CD1c-positive myeloid dendritic cell (primary cell): ENCODE measurements at regions not wholly inside any gene's neighbourhood (a gene's known extent, or its start where the extent isn't known, plus 50 kb on each side); places are given as distances from the start of the nearest gene placed in this dataset.
"Not testable (repeated sequence)": the region's sequence is repeated elsewhere in the genome, so short reads cannot be mapped to it uniquely, and the experiment has no call there.

ENCODE experiments used
- DNase-seq: peaks from one replicate; pipeline ENCODE4 v3.0.0-alpha.2; 2016; ENCODE audit errors: extremely low spot score

GRCh38 chr9:73344060-73344459 is 192.4 kb downstream of the ANXA1 start:
- DNase-seq = no peak

- DNase-seq = no peak
Measured at GRCh38 chr9:73347123-73347522, 195.5 kb downstream of the ANXA1 start.

DNA sequence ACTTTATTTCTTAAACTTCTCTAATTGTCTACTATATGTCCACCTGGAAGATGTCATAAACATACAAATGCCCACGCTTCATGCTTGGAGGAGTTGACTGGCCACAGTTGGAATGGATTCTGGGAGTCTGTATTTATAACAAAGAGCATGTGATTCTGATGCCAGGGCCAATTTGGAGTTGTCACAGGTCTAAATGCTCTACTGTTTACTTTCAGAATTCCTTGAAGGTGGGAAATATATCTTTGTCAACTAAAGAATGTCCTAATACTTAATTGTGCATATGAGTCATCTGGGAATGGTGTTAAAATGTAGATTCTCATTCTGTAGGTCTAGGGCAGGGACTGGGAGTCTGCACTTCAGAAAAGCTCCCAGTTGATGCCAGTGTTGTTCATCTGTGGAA is 196.1 kb downstream of the ANXA1 start:
- DNase-seq = no peak

- DNase-seq = no peak
Measured at GRCh38 chr9:73348471-73348870, 196.8 kb downstream of the ANXA1 start.

DNA sequence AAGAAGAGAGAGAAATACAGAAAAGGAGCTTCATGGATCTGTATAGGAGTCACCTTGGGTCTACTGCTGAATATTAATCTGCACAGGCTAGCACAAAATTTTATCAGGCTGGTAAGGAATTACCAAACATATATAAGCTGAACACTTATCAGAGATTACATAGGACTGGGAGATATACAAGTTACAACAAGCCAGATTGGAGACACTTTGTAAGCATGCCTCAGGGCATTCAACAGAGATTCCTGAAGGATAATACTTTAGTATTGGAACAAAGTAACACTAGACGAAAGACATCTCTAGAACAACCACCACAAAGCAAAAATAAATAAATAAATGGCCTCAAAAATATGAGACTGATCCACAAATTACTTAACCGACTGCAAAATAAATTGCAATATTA is 197.8 kb downstream of the ANXA1 start:
- no peak for DNase-seq

GRCh38 chr9:73357607-73358006 is 205.9 kb downstream of the ANXA1 start:
- DNase-seq = no peak

DNA sequence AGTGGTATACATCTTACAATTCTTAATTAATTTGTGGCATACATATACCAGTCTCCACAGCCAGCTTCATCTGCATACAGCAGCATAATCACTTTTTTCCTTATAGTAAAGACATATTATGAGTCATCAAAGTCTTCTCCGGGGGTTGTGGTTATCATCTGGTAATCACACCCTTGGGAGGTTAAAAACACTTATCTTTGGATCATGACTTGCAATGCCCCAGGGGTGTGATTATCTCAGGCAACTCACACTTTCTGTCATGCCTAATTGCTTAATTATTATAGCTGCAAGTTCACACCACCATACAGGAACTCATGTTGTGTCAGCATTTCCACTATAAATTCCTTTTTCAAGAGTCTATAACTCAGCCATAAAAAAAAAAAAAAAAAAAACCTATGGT is 218.4 kb downstream of the ANXA1 start:
- DNase-seq = no peak

DNA sequence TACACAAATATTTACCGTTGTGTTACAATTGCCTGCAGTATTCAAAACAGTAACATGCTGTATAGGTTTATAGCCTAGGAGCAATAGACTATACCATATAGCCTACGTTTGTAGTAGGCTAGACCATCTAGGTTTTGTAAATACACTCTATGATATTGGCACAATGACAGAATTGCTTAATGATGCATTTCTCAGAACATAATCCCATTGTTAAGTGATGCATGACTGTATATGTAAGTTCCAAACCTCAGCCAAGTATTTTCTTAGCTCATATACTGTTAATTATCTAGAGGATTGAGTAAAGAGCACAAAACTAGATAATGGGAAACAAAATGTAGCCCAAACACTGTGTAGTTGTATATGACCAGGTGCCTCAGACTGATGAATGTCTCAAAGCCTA is 220.1 kb downstream of the ANXA1 start:
- no peak for DNase-seq

GRCh38 chr9:73380411-73380810 is 228.7 kb downstream of the ANXA1 start:
- DNase-seq = no peak

DNA sequence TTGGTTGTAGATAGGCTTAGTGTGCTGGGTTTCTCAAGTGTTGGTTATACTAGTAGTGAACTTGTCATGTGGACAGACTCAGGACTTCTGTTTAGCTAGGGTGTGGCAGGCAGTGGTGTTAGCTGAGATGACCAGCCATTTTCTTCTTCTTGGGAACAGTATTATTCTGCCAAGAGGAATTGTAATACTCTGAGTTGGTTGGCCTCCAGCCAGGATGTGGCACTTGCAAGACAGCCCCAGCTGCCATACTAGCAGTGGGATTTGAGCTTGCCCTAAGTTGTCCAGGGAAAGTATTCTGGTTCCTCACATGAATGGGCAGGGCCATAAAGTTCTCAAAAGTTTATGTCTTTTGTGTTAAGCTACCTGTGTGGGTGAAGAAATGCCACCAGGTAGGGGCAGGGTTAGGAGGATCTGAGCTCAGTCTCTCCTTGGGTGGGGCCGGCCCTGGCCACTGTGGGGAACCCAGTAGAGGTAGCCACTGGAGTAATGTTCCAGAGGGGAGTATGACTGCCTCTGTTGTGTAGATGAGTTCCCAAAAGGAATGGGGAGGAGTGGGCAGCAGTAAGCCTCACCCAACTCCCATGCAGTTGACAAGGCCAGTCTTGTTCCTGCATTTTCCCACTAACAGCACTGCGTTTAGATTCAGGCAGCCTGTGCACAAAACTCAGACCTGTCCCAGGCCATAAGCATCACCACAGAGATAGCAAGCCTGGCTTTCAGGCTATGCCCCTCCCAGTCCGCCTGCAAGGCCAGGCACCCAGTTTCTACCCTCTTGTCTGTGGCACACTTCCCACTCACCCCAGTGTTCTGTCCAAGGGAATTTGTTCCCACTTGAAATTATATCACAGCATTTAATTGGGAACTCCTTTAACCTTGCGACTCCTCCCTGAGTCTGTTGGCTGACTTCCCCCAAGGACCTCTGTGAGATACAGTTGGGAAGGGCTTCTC is 250.7 kb downstream of the ANXA1 start:
- DNase-seq = no peak

- DNase-seq = no peak
Measured at GRCh38 chr9:73411494-73411893, 259.8 kb downstream of the ANXA1 start.

DNA sequence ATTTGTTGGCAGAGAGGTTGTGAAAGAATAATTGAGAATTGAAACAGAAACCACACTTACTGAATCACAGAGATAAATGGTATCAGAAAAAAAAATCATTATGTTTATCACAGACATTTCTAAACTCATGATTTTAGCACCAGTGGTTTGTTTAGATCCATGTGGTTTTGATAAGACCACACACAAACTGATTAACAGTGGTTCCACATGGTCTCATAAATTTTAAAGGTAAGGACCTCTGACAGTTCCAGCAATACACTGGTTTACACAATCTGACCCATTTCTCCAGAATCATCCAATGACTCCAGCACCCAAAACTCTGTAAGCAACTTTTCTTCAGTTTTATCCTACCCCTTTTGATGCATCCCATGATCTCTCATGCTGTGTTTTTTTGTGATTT is 261.2 kb downstream of the ANXA1 start:
- DNase-seq = no peak

DNA sequence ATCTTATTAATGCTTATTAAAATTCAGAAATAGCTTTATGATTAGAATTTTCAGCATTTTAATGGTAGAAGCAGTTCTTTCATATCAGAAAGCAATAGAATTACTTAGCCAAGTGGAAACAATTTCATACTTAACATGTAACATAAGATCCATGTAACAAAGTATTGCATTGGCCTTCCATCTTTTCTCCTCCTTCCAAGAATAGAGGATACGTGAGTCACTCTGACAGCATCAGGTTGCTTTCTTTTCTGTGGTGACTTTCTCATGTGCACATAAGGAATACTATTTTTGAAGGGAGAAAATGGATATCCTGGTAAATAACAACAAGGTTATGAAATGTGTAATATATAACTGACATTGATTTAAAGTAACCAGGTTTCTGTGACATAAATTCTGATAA is 272.2 kb downstream of the ANXA1 start:
- DNase-seq = no peak

DNA sequence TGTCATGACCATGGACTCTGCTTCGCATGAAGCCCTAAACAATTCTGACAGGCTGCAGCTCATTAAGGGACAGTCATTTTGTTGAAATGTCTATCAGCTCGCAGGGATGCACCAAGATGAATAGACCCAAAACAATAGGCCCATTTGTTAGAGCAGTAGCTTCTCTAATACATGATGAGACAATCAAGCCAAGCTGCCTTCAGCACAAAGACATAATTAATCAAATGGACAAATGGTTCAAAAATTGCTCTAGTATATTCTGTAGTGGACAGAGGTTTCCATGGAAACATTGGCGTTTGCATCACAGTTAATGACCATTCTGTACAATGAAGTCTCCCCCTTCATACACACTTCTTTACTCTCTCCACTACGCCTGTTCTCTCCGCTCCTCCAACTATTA is 274.6 kb downstream of the ANXA1 start:
- DNase-seq = no peak

DNA sequence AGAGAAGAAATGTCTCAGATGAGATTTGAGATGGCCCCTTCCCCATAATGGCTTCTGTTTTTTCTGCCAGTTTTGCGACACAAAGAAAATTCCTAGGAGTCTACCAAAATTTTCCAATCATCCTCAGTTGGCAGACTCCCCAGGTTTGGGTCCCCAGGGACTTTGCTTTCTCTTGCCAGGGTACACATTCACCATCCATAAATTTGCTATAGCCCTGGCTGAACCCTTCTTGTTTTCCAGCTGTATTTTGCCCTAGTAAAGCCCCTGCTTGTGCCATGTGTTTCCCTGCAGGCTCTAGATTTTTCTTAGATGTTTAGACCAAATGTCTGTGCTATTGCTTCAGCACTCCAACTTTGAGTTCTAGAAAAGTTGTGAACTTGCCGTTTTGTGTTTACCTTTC is 283.2 kb downstream of the ANXA1 start:
- no peak for DNase-seq

DNA sequence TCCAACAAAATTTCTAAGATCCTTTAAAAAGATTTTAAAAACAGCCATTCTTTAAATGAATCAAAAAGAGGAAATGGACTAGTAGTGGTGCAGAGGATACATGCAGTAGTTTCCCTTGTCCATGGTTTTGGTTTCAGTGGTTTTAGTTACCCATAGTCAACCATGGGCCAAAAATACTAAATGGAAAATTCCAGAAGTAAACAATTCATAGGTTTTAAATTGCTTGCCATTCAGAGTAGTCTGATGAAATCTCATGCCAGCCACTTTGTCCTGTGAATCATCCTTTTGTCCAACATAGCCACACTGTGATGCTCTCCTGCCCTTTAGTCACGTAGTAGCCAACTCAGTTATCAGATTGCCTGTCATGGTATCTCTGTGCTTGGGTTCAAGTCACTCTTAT is 286.1 kb downstream of the ANXA1 start:
- DNase-seq = no peak

GRCh38 chr9:73439839-73440238 is 288.2 kb downstream of the ANXA1 start:
- DNase-seq = not testable (repeated sequence)

GRCh38 chr9:73441223-73441622 is 289.6 kb downstream of the ANXA1 start:
- DNase-seq = no peak

DNA sequence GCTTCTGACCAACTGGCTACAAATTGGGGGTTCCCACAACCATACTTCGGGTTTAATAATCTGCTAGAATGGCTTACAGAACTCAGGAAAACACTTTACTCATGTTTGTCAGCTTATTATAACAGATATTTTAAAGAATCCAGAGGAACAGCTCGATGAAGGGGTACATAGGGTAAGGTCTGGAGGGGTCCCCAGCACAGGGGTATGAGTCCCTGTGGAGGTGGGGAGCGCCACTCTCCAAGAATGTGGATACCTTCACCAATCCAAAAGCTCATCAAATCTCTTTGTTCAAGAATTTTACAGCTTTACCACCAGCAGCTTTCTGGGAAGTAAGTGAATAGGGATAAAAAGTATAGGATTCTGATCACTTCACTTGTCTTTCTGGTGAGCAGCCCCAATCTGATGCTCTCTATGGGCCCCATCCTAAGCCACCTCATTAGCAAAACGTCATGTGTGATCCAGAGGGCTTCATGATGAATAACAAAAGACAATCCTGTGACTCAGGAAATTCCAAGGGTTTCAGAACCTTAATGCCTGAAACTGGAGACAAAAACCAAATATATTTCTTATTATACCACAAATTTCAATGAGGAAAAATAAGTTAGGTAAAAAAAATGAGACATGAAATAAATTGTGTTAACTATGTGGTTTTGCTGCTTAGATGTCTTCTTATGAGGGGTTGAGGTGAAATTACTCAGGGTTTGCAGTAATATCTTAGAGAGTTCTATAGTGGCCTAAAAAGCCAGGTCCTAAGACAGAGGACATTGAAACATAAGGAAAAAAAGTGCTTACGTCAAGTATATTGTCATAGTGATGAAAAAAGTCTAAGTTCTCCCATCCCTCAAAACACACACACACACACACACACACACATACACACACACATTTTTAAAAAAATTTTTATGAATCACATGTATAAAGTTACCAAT is 290.5 kb downstream of the ANXA1 start:
- no peak for DNase-seq

GRCh38 chr9:73444821-73445220 is 293.2 kb downstream of the ANXA1 start:
- DNase-seq = no peak

GRCh38 chr9:73445384-73445783 is 293.7 kb downstream of the ANXA1 start:
- DNase-seq = not testable (repeated sequence)

- DNase-seq = no peak
Measured at GRCh38 chr9:73446306-73446705, 294.6 kb downstream of the ANXA1 start.

DNA sequence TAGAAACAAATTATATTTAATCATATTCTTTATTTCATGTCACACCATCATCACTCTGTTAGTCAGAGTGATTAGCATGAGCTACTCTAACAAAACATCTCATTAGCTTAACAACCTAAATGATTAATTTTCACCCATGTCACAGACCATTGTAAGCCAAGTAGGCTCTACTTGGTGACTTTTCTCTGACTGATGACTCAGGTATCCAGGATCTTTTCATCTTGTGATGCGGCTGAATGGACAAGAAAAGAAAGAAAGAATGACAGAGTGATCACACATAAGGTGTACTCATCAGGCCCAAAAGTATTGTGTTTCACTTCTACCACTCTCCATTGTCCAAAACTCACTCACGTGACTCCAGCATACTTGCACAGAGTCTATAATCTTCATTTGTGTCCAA is 299.3 kb downstream of the ANXA1 start:
- DNase-seq = no peak
